GM23248 (cell line): ENCODE measurements at regions not wholly inside any gene's neighbourhood (a gene's known extent, or its start where the extent isn't known, plus 50 kb on each side); places are given as distances from the start of the nearest gene placed in this dataset.

ENCODE experiments used
- DNase-seq: peaks from one replicate; pipeline ENCODE4 v3.0.0-alpha.2; 2015
- H2AFZ ChIP-seq: fragments of 200-600 bp; sonication (generic); 2 replicates; pipeline ENCODE4 v1.6.1; 2016; ENCODE audit warnings: antibody characterized with exemption
- H3F3A ChIP-seq: fragments of 200-600 bp; sonication (generic); 2 replicates; pipeline ENCODE4 v1.6.1; 2016; ENCODE audit warnings: mild to moderate bottlenecking, antibody characterized with exemption, mixed run types; ENCODE audit not compliant: insufficient read depth
- H3K27ac ChIP-seq: fragments of 200-600 bp; sonication (generic); 2 replicates; pipeline ENCODE4 v1.5.1; 2016; ENCODE audit warnings: mild to moderate bottlenecking
- H3K27me3 ChIP-seq: fragments of 200-600 bp; sonication (generic); replicated peaks from 2 replicates; pipeline ENCODE4 v1.6.1; 2016; ENCODE audit warnings: mild to moderate bottlenecking; ENCODE audit not compliant: insufficient read depth
- H3K36me3 ChIP-seq: fragments of 200-600 bp; sonication (generic); 2 replicates; pipeline ENCODE4 v1.6.1; 2016; ENCODE audit warnings: low read depth, mild to moderate bottlenecking
- H3K4me1 ChIP-seq: fragments of 200-600 bp; sonication (generic); 2 replicates; pipeline ENCODE4 v1.6.1; 2016; ENCODE audit warnings: mild to moderate bottlenecking; ENCODE audit not compliant: insufficient read depth
- H3K4me2 ChIP-seq: fragments of 200-600 bp; sonication (generic); one replicate; pipeline ENCODE4 v1.6.1; 2016; ENCODE audit warnings: mild to moderate bottlenecking; ENCODE audit not compliant: unreplicated experiment
- H3K4me3 ChIP-seq: fragments of 200-600 bp; sonication (generic); 2 replicates; pipeline ENCODE4 v1.5.1; 2016; ENCODE audit warnings: mild to moderate bottlenecking
- H3K79me2 ChIP-seq: fragments of 200-600 bp; sonication (generic); 2 replicates; pipeline ENCODE4 v1.6.1; 2016; ENCODE audit warnings: mild to moderate bottlenecking; ENCODE audit not compliant: insufficient read depth
- H3K9ac ChIP-seq: fragments of 200-600 bp; sonication (generic); 2 replicates; pipeline ENCODE4 v1.6.1; 2016; ENCODE audit warnings: mild to moderate bottlenecking
- H3K9me2 ChIP-seq: fragments of 200-600 bp; sonication (generic); 2 replicates; pipeline ENCODE4 v1.6.1; 2016; ENCODE audit warnings: mixed run types, mild to moderate bottlenecking, moderate library complexity; ENCODE audit not compliant: insufficient read depth
- H3K9me3 ChIP-seq: fragments of 200-600 bp; sonication (generic); one replicate; pipeline ENCODE4 v1.6.1; 2017; ENCODE audit warnings: low read depth
- H4K20me1 ChIP-seq: fragments of 200-600 bp; sonication (generic); 2 replicates; pipeline ENCODE4 v1.6.0; 2016; ENCODE audit not compliant: insufficient read depth
- EZH2 ChIP-seq: fragments of 200-600 bp; sonication (generic); IDR thresholded peaks from 2 replicates; pipeline ENCODE4 v1.6.1; 2018; ENCODE audit warnings: antibody characterized with exemption, mild to moderate bottlenecking; ENCODE audit not compliant: insufficient read depth, poor library complexity, severe bottlenecking
- EZH2phosphoT487 ChIP-seq: fragments of 200-600 bp; sonication (generic); IDR thresholded peaks from 2 replicates; pipeline ENCODE4 v1.6.1; 2018; ENCODE audit warnings: antibody characterized with exemption, moderate library complexity, mild to moderate bottlenecking, low read depth; ENCODE audit not compliant: insufficient read depth
- WGBS, 2 experiments: methylation state at CpG; one replicate each; pipeline ENCODE4 v1.1.6; 2015 to 2017; ENCODE audit warnings: low lambda C conversion rate in 2 of 2, low coverage in 1 of 2; ENCODE audit errors: missing lambda C conversion rate in 2 of 2; 5-methylcytosine and 5-hydroxymethylcytosine counted together
- in situ Hi-C: fragments of 300-500 bp; cut with MboI; formaldehyde crosslinking; loops from 2 replicates; pipeline ENCODE4 v1.15.0; 2020

DNA sequence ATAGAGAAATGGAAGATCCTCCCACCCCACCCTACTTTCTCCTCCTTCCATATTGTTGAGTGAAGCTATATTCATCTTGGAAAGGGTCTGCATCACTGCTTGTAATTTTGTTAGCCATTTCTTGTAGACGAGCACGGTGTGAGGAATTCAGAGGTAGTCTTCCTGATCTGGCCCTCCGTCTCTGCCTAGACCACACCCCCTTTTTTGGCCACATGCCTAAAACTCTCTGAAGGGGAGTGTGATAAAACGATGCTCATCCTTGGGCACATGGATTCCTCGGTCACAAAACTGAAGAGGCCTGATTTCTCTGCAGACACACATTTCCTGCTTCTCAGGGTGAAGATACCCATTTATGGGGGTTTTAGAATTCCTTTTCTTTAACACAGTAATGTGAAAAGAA lies 182.8 kb downstream of the LARP7 start:
- in situ Hi-C loops: no loop called here
- Histone ChIP-seq H3K4me2 (no peak overlapping the region), H3K36me3 (no peaks in the 10 kb centered on the region), H3K79me2 (no peaks in the 10 kb centered on the region), H3K27me3 (no peaks in the 10 kb centered on the region), H2AFZ (no peak overlapping the region), H3K4me1 (0 out of 2 replicates have a peak, but pooled peaks cover 4% of the 10 kb centered on the region), H4K20me1 (no peaks in the 10 kb centered on the region), H3K27ac (no peak overlapping the region), H3K9me3 (no peaks in the 10 kb centered on the region), H3K4me3 (no peak overlapping the region), H3F3A (peaks cover 5% of the 10 kb centered on the region; the same call in 1 of the 2 replicates), H3K9me2 (no peaks in the 10 kb centered on the region), H3K9ac (no peak overlapping the region)
- 30 to 31% methylated on average over 5 of the region's 5 CpGs for whole genome bisulfite sequencing, 2 experiments
- no peak for DNase-seq
- TF ChIP-seq EZH2phosphoT487 (no peak), EZH2 (no peak)

DNA sequence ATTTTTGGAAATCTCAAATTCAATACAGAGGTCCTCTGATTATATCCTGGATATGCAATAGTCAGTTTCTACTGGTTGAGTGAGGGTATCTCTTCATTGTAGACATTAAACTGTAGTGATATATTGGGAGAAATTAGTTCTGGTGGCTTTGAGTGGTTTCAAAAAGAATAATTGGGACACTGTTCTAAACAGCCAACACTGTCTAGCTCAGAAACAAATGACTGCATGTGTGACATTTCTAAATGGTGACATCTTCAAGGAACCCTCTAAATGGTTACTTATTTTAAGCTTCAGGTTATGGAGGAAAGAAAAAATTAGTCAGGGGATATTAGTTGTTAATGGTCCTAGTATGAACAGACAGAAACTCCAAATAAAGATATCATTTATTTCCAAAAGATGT lies 186.2 kb downstream of the LARP7 start:
- no peaks in the 10 kb centered on the region for H3K79me2 ChIP-seq
- no peaks in the 10 kb centered on the region for H3K9me2 ChIP-seq

DNA sequence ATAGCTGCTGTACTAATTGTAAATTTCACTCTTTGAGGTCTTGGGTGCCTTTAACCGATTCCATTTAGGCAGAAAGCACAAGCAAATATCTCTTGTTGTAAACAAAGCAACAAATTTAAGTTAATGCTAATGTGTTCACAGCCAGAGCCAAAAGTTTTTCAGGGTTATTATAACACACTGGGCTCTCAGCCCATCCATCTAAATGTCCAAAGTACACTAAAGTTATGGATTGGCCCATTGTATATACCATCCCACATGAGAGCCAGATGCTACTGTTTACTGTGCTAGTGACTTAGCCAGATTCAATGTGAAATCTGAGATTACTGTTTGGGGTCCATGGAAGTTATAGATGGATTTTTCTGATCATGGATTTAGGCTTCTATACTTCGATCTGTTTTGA lies 186.7 kb downstream of the LARP7 start:
- no peaks in the 10 kb centered on the region for H3K79me2 ChIP-seq
- no peaks in the 10 kb centered on the region for H3K27me3 ChIP-seq
- in situ Hi-C loops: no loop called here
- H3K27ac ChIP-seq: no peak overlapping the region
- H3K36me3 ChIP-seq: no peaks in the 10 kb centered on the region
- no peak for TF ChIP-seq EZH2
- no peak for TF ChIP-seq EZH2phosphoT487
- DNase-seq: no peak
- H2AFZ ChIP-seq: no peak overlapping the region
- H3K4me2 ChIP-seq: no peak overlapping the region
- WGBS, 2 experiments: 39 to 41% methylated on average over 2 of the region's 2 CpGs
- no peak overlapping the region for H3K9ac ChIP-seq
- no peaks in the 10 kb centered on the region for H4K20me1 ChIP-seq
- H3K4me1 ChIP-seq: 0 out of 2 replicates have a peak, but pooled peaks cover 4% of the 10 kb centered on the region
- no peaks in the 10 kb centered on the region for H3K9me2 ChIP-seq
- H3F3A ChIP-seq: peaks cover 5% of the 10 kb centered on the region; the same call in 1 of the 2 replicates
- no peak overlapping the region for H3K4me3 ChIP-seq
- no peaks in the 10 kb centered on the region for H3K9me3 ChIP-seq

More for the DNA sequence above, 186.2 kb downstream of the LARP7 start:
- 0 out of 2 replicates have a peak, but pooled peaks cover 4% of the 10 kb centered on the region for H3K4me1 ChIP-seq
- peaks cover 5% of the 10 kb centered on the region; the same call in 1 of the 2 replicates for H3F3A ChIP-seq
- no peaks in the 10 kb centered on the region for H4K20me1 ChIP-seq
- TF ChIP-seq EZH2 (no peak), EZH2phosphoT487 (no peak)
- no peaks in the 10 kb centered on the region for H3K9me3 ChIP-seq
- no peak overlapping the region for H3K4me2 ChIP-seq
- H2AFZ ChIP-seq: no peak overlapping the region
- H3K9ac ChIP-seq: no peak overlapping the region
- in situ Hi-C loops: no loop called here
- no peak for DNase-seq
- H3K27ac ChIP-seq: no peak overlapping the region
- H3K4me3 ChIP-seq: no peak overlapping the region
- no peaks in the 10 kb centered on the region for H3K27me3 ChIP-seq
- no peaks in the 10 kb centered on the region for H3K36me3 ChIP-seq

GRCh38 chr4:112830753-112831386 lies 193.9 kb downstream of the LARP7 start:
- no peak for TF ChIP-seq EZH2phosphoT487
- TF ChIP-seq EZH2: no peak
- DNase-seq: no peak

GRCh38 chr4:112832493-112832892 lies 195.6 kb downstream of the LARP7 start:
- no peak for TF ChIP-seq EZH2
- no peak for TF ChIP-seq EZH2phosphoT487
- Histone ChIP-seq H3K9me3 (no peaks in the 10 kb centered on the region), H3K4me2 (no peak overlapping the region), H3K4me1 (no peaks in the 10 kb centered on the region), H3K79me2 (no peaks in the 10 kb centered on the region), H3K27ac (no peak overlapping the region), H2AFZ (no peak overlapping the region), H3K27me3 (no peaks in the 10 kb centered on the region), H3F3A (no peaks in the 10 kb centered on the region), H3K9ac (no peak overlapping the region), H3K9me2 (no peaks in the 10 kb centered on the region), H3K4me3 (no peak overlapping the region), H3K36me3 (no peaks in the 10 kb centered on the region), H4K20me1 (no peaks in the 10 kb centered on the region)
- no peak for DNase-seq
- in situ Hi-C loops: no loop called here

More at GRCh38 chr4:112830753-112831386, 193.9 kb downstream of the LARP7 start:
- in situ Hi-C loops: no loop called here
- Histone ChIP-seq H3K4me3 (no peak overlapping the region), H2AFZ (no peak overlapping the region), H3F3A (no peaks in the 10 kb centered on the region), H3K9me3 (no peaks in the 10 kb centered on the region), H3K4me2 (no peak overlapping the region), H4K20me1 (no peaks in the 10 kb centered on the region), H3K4me1 (no peaks in the 10 kb centered on the region), H3K79me2 (no peaks in the 10 kb centered on the region), H3K9me2 (no peaks in the 10 kb centered on the region), H3K27me3 (no peaks in the 10 kb centered on the region), H3K9ac (no peak overlapping the region), H3K27ac (no peak overlapping the region), H3K36me3 (no peaks in the 10 kb centered on the region)
- WGBS, 2 experiments: 92 to 93% methylated on average over 17 to 20 of the region's 23 CpGs
